ENCODE measurements at regions not wholly inside any gene's neighbourhood (a gene's known extent, or its start where the extent isn't known, plus 50 kb on each side); places are given as distances from the start of the nearest gene placed in this dataset.
A peak's percentile ranks its signal among the peaks of the same experiment; 100 is the strongest.

DNA sequence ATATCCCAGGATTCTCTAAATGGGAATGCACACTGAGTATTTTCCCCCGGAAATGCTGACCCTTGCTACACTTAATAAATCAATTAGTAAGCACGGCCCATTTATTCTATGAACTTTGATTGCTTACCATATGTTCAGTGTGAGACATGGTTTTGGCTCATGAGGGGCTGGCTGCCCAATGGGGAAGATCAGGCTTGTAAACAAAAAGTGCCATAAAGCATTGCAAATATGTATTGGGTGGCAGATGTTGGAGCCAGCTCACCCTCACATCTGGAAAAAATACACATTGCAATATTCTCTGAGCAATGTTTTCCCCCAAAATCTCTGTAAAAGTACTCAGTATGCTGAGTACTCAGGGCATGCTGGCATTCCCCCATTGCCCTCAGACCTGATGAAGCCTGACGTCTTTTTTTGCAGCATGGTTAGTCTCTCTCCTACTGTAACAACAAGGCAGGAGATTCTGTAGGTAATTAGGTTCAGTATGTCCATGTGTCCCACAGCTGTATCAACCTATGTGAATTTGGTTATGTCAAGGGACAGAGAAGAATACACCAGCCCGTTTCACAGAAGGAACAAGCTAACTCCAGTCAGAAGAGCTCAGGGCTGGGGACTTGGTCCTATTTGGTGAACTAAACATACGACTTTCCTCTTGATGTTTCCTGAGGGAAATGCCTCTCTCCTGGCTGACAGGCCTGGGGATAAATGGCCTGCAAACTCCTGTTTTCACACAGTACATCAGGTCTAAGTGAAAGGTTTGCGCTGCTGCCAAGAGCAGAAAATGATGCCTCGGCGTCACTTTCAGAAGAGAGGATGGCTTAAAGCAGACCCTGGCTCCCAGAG lies 202.4 kb downstream of the INSIG2 start:
- DNase-seq (ENCODE audit: low read depth, low spot score) = no peak

DNA sequence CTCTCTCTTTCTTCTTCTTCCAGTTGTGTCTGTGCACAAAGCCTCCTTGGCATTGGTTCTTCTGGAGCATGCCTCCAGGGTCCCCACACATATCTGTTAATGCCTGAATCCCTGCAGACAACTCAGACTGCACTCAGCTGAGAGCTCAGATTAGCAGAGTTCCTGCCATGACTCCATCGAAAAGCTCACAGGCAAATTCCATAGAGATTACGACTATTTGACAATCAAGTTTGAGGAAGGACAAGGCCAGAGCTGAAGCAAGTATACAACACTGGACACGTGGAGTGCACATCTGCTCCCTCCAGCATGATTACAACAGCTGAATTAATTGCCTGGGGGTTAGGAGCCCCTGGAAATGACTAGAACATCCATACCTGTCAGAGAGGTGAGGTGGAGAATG lies 190.7 kb downstream of the INSIG2 start:
- no peak for DNase-seq (ENCODE audit: low read depth, low spot score)

DNA sequence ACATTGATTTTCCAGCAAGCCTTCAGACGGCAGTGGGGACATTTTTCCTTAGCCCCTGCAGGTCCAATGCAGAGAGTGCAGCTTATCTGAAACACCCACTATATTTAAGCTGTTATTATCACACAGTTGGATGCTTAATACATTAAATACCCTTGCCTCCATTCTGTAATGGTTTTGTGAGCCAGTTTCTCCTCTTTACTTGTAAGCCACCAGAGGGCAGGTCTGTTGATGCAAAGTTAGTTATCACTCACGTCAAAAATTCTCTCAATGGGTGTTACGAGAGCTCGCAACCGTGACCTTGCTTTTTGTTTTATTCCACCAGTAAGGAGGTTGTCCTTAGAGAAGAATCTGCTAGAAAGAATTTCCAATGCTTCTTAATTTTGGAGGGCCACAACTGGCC lies 189.8 kb downstream of the INSIG2 start:
- no peak for DNase-seq (ENCODE audit: low read depth, low spot score)

DNA sequence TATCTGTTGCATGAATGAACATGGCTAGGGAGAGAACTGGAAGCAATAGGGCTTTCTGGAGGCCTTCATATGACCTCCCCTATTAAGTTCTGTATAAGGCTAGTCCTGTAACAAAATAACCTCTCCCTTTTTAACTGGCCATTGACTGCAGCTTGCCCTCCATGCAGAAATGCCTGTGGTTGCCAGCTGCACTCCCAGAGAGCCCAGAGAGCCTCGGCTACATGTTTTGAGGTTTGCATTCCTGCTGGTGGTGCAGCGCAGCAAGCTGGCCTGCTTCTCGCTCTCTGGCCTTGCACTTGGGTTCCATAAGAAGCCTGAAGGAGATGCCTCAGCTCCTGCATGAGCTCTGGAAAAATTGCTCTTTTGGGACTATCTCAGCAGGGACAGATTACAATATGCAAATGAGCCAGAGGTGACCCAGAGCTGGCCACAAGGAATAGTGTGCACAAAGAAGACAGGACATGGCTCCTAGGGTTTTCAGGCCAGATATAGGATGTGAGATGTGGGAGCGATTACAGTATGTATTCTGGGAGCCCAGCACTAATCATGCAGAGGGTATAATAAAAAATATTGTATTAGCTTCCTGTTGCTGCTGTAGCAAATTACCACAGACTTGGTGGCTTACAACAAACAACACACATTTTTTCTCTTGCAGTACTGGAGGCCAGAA lies 186.7 kb downstream of the INSIG2 start:
- DNase-seq (ENCODE audit: low read depth, low spot score) = peak; percentile 64

DNA sequence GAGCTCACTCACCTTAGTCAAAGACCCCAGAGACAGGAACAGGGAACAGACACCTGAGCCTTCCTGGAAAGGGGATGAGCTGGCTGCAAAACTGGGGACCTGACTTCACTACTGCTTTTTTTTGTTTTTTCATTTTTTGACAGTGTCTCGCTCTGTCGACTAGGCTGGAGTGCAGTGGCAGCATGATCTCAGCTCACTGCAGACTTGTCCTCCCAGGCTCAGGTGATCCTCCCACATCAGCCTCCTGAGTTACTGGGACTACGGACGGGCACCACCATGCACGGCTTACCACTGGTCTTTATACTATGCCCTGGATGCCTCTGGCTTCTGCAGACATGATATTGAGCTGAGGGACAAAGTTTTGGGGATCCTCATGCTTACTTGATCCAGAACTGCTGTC lies 184.1 kb downstream of the INSIG2 start:
- DNase-seq (ENCODE audit: low read depth, low spot score) = no peak

DNA sequence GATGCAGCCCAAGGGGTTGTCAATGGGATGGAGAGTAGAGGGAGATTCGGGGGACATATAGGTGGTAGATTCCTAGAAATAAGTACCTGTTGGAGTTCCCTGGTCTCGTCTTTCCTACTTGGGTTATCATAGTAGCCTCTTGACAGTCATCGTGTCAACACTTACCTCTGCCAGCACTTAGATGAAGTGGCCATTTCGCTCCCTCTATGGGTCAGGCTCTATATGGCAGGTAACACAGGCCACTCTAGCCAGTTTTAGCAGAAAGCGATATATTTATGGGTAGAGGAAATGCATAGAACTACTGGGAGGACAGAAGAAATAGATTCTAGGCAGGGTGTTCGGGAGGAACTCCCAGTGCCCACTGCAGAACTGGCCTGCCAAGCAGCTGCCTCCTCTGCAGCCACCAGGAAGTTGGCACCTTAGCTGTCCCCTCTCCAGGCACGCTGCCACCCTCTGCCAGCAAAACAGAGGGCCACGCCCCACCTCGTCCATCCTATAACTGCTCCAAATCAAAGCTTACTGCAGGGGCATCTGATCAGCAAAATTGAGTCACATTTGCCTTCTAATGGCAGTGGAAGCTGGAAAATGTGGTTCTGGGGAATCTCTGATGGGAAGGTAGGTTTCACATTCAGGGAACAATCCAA lies 181.3 kb downstream of the INSIG2 start:
- DNase-seq (ENCODE audit: low read depth, low spot score) = no peak

DNA sequence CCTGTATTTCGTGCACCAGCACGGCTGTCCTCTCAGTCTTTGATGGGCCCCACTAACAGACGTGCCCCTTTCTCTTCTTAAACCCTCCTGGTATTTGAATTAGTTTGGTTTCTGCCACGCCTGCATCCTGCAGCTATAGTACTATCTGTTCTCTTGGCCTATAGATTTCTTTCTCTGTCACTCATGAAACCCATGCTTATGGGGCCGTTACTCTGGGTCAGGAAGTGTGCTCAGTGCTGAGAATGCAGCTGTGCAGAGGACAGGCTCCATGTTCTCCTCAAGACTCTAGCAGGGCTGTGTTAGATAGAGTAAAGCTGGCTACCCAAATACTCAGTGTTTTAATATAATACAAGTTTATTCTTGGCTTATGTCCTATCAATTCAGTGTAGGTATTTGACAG lies 180.0 kb downstream of the INSIG2 start:
- no peak for DNase-seq (ENCODE audit: low read depth, low spot score)

DNA sequence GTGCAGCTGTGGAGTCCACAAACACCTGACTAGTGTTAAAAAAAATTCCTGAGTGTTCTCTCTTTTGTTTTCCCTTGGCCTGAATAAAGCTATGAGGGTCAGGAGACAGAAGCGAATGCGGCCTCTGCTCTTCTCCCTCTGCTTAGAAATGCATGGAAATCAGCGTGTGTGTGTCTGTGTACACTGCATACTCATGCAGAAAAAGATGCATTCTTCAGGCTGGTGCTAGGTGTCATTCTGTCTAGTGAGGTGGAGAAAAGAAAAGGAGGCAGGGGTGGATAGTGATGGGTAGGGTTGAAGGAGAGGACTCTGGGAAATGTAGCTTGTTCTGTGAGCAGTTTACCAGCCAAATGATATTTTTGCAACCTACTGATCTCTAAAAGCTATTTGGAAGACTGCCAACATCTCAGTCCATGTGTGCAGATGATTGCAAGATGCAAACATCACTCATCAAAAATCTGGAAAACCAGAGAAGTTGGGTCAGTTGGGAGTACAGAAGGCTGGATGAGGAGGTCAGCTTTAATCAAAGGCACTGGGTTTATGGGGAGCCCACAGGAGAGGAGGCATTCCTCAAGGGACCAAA lies 177.7 kb downstream of the INSIG2 start:
- DNase-seq (ENCODE audit: low read depth, low spot score) = no peak

DNA sequence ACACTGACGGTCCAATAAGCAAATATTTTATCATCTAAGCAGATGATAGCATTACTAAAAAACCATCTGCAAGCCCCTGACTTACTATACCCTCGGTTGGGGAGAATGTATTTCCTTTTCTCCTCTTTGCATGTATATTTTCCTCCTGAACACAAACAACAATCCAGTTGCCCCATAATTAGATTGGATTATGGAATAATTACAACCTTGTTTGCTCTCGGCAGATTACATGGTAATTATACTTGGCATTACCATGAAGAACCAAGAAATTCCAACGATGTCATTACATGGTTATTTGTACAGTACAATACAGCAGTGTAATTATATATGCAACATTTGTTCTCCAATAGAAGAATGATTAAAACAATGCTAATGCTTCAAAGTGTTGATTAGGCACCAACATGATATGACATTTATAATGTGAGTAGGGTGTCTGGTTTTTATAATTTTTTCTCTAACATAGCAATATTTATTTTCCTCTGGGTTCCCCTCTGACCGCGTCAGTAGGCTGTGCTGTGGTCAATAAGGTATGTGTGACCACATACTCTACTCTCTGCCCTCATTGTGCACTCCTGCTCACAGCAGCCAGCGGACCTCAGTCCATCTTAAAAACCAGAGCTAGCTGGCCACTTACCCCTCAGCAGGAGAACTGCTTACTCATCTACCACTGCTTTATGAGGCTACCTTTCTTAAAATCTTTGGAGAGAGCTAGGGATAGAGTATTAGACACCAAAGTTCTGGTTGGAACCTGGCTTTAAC lies 176.1 kb downstream of the INSIG2 start:
- peak; percentile 57 for DNase-seq (ENCODE audit: low read depth, low spot score)

DNA sequence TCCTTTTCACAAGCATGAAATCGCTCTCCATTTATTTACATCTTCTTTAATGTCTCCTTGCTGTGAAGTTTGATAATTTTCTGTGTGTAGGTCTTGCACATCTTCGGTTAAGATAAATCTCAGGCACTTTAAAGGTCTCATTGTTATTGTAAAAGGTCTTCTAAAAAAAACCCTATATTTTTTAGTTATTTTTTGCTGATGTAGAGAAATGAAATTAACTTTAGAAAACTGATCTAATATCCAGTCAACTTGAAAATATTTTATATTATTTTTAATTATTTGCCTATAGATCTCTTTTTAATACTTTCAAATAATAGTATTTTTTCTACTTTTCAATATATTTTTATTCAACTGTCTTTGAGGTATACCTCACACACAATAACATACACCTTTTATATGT lies 169.4 kb downstream of the INSIG2 start:
- no peak for DNase-seq (ENCODE audit: low read depth, low spot score)

DNA sequence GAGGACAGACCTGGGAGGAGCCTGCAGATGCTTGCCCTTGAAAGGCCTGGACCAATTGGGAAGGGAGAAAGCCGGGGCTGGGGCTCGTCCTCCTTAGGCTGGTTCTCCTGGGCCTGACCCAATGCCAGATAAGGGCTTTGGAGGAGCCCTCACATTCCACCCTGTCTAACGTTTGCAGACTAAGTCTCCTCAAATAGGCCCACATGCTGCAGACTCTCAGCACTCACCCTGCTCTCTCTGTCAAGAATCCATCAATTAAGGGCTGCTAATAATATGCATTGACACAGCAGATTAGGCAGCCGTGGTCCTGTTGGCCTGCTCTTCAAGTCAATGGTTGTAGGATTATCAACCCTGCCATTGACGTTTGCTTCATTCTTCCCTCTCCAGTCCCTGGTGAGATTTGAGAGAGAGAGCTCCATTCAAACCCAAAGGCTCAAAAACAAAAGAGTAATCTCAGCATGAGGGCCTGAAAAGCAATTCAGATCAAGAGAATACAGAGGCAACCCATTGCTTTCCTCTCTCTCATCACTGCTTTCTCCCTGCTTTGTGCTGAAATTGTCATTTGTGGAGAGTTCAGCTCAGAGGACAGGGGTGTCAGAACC lies 167.6 kb downstream of the INSIG2 start:
- DNase-seq (ENCODE audit: low read depth, low spot score) = no peak

DNA sequence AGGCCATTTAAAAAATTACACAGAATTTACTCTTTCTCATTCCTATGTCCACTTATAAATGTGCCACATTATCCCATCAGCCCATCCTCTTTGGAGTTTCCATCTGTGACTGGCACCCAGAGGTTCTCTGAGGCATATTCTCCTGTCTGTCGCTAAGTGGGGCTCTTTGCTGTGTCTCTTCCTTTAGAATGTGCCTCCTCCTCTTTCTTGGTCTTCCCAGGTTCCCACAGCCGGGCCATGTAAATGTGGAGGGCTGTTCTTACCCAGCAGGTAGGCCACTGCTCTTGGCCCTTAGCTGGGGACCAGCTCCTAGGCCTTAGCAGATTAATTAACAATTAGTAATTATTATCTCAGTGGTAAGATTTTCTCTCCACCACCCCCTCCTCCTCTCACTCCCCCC lies 167.0 kb downstream of the INSIG2 start:
- DNase-seq (ENCODE audit: low read depth, low spot score) = no peak

DNA sequence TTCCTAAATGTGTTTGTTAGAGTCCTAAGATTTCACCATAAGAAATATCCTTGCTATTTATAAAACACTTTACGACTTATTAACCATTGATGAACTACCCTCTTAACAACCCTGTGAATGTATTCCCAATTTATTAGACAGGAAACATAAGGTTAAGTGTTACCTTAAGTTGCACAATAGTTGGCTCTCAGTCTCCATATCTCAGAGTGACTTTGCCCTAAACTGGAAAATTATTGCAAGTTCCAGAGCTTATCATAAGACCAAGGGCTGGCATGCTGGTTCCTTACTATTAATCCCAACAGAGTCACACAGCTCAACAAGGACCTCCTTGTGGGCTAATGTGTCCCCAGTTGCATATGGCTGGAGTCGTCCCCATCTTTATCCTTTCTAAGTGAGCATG lies 165.8 kb downstream of the INSIG2 start:
- DNase-seq (ENCODE audit: low read depth, low spot score) = no peak

DNA sequence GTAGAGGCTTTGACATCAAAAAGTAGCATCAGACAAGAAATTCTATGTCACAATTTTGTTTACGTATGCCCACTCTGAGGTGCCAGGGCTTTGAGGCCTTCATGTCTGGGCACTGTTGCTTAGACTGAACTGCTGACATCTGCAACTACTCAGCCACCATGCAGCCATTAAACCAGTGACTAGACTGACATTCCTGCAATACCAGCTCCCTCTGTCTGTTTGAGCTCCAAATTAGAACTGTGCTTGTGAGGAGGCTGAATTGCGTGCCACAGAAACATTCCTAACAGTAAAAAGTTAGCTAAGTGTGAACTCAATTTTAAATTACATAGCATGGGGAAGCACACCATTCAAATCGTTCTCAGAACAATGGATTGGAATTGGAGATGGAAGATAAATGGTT lies 163.2 kb downstream of the INSIG2 start:
- DNase-seq (ENCODE audit: low read depth, low spot score) = peak; percentile 41

DNA sequence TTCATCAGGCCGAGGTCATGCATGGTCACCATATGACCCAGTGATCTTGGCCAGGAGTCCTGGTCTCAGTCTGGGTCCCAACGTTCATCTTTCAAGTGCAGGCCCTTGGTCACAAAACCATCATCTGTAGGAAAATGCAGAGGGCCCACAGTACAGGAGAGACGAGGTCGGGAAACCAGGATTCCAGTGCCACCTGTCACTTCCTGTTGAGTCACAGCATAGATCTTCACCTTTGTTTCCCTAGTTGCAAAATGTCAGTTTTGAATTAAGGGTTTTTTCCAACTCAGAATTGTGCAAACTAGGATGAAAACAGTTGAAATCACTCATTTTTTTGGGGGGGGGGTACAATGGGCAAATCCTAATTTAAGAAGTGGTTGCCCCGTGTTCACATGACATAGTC lies 162.2 kb downstream of the INSIG2 start:
- no peak for DNase-seq (ENCODE audit: low read depth, low spot score)

DNA sequence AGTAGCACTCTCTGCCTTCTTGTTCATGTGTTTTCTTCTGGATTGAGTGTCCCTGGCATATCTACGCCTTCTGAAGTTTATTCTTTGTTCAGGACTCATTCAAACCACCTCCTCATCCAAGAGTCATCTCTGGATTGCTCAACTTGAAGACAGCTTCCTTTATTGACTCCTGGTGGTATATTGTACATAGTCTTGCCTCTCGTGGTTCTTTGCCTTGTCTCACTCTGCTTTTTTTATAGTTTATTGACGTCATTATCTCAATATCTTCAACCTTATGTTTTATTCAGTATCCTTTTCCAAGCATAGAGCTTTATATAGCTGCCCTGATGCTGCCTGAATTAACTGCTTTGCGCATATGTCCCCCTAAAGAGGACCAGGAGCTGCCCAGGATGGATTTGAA lies 161.7 kb downstream of the INSIG2 start:
- DNase-seq (ENCODE audit: low read depth, low spot score) = no peak

DNA sequence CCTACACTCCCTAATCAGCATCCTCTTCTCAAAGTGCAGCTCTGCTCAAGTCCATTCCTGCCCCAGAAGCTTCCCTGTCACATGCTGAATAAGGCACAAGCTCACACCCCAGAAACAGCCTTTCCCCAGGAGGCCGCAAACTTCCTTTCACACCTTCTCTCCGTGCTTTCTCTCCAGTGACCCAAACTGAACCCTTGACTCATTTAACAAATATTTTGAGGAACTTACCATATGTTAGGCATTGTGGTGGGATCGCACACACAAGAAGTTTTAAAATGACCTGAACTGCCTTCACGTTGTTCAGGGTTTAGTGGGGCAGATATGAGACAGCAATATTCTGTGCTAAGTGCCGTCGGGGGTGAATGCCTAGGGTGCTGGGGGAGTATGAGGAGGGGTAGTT lies 161.3 kb downstream of the INSIG2 start:
- peak; percentile 21 for DNase-seq (ENCODE audit: low read depth, low spot score)

DNA sequence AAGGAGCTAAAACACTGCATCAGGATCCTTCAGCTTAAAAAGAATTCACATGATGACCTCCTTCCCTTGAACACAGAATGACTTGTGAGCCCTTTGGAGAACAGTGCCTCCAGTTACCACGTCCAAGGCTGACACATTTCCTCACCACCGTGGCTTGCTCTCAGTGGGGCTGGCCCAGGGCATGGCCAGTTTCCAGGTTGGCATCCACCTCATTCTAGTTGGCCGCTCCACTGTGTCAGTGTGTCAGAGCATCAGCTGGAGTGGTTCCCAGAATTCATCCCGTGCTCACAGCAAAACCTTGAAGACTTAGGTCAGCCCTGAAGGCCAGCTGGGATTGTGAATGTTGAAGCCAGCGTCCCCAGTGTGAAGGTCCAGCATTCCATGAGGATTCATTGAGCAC lies 158.5 kb downstream of the INSIG2 start:
- no peak for DNase-seq (ENCODE audit: low read depth, low spot score)

DNA sequence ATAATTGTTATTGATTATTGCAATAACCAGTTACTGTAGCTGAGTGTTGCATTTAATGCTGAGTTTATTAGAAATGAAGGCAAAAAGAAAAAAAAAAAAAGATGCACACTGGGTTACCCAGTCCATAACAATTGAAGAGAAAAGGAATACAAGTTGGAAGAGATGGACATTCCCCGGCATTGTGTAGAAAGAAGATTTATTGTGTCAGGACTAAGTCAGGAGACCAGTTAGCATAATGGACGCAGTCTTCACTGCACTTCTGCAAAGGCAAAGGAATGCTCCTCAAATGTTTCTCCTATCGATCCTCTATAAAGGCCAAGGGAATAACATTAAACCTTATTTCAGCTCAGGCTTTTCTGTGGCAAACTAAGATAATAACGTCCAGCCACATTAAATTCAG lies 157.8 kb downstream of the INSIG2 start:
- DNase-seq (ENCODE audit: low read depth, low spot score) = no peak

DNA sequence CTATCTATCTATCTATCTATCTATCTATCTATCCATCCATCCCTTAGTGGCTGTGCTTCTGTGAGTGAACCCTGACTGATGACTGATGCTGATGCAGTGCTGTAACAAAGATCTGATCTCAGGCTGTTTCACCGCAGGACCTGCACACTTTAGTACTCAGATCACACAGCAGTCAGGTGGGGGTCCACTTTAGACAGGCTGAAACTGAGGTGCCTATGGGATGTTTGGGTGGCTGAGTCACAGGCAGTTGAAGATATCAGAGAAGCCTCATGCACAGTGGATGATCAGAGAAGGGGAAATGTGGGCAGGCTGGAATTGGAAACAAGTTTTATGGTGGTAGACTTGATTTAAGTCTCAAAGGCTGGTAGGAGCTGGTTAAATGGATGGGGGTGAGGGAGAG lies 156.4 kb downstream of the INSIG2 start:
- DNase-seq (ENCODE audit: low read depth, low spot score) = no peak

DNA sequence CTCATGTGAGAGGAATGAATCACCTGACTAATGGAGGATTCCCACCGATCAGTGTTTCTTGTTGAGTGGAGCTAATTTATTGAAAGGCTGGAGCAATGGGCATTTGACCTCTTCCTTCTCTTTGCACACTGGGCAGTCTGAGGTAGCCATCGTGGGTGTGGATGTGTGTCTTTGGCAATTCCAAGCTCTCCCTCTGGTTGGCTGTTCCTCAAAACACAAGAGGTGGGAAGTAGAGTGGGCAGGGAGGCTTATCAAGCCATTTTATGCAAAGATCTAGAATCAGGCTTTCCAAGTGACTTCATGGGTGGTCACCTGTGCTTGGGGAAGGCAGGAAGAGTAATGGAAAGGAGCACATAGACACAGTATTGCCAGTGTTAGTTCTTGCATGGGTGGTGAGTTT lies 154.8 kb downstream of the INSIG2 start:
- DNase-seq (ENCODE audit: low read depth, low spot score) = no peak
